ENCODE measurements at regions not wholly inside any gene's neighbourhood (a gene's known extent, or its start where the extent isn't known, plus 50 kb on each side); places are given as distances from the start of the nearest gene placed in this dataset.

DNA sequence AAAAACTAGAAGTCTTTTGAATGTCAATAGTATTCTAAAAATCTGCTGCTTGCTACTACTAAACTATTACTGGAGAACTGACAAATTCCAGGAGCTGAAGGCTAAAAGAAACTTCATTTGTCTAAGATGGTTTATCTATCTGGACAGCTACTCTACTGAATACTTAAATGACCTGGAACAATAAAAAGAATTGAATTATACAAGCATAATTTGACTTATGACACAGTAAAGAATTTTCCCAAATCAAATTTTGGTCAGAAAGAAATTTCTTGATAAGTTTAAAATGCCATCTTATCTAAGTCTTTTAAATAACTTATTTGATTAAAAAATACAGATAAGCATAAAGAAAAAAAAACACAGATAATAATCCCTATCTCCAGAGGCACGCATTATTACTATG, 80.2 kb upstream of the ITGA4 start:
- no peak overlapping the region for H3K27ac ChIP-seq
- no peak for DNase-seq (ENCODE audit: low spot score)
- H3K4me3 ChIP-seq: no peak overlapping the region
- no peak for TF ChIP-seq POLR2A (IDR thresholded peaks at IDR 0.05)
- TF ChIP-seq, protein P1, sequence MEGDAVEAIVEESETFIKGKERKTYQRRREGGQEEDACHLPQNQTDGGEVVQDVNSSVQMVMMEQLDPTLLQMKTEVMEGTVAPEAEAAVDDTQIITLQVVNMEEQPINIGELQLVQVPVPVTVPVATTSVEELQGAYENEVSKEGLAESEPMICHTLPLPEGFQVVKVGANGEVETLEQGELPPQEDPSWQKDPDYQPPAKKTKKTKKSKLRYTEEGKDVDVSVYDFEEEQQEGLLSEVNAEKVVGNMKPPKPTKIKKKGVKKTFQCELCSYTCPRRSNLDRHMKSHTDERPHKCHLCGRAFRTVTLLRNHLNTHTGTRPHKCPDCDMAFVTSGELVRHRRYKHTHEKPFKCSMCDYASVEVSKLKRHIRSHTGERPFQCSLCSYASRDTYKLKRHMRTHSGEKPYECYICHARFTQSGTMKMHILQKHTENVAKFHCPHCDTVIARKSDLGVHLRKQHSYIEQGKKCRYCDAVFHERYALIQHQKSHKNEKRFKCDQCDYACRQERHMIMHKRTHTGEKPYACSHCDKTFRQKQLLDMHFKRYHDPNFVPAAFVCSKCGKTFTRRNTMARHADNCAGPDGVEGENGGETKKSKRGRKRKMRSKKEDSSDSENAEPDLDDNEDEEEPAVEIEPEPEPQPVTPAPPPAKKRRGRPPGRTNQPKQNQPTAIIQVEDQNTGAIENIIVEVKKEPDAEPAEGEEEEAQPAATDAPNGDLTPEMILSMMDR (IDR thresholded peaks at IDR 0.05): no peak
- no peak for TF ChIP-seq POLR2AphosphoS5 (IDR thresholded peaks at IDR 0.05)
- no peaks in the 10 kb centered on the region for H3K27me3 ChIP-seq (replicated peaks; ENCODE audit: insufficient read depth)
- no peaks in the 10 kb centered on the region for H3K4me1 ChIP-seq (replicated peaks)
- intact Hi-C loops (cut with DNase I): no loop called here
- WGBS: 87% methylated on average over 1 of the region's 1 CpG
- H3K36me3 ChIP-seq: no peaks in the 10 kb centered on the region
- no peaks in the 10 kb centered on the region for H3K9me3 ChIP-seq

DNA sequence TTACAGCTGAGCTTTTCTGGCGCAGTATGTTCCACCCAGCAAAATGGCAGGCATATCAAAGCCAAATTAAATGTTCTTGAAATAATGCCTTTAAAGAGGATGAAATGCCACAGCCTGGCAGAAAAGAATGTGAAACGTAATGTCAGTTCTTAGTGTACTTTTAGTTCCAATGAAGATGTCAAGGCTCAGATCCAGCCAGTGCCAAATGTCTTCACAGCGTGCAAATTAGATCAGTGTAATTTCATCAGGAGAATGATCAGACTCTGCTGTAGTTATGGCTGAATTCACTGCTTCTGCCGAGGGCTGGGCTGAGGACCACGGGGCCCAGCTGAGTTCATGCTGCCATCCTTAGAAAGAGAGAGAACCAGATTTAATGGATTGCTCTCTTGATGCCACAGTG, 78.7 kb upstream of the ITGA4 start:
- intact Hi-C loops (cut with DNase I): no loop called here
- no peak for DNase-seq (ENCODE audit: low spot score)
- H3K27ac ChIP-seq: no peak overlapping the region
- no peak overlapping the region for H3K4me3 ChIP-seq
- TF ChIP-seq POLR2A (IDR thresholded peaks at IDR 0.05): no peak
- no peaks in the 10 kb centered on the region for H3K36me3 ChIP-seq
- WGBS: 75% methylated on average over 5 of the region's 5 CpGs
- no peaks in the 10 kb centered on the region for H3K4me1 ChIP-seq (replicated peaks)
- H3K27me3 ChIP-seq (replicated peaks; ENCODE audit: insufficient read depth): no peaks in the 10 kb centered on the region
- H3K9me3 ChIP-seq: no peaks in the 10 kb centered on the region

DNA sequence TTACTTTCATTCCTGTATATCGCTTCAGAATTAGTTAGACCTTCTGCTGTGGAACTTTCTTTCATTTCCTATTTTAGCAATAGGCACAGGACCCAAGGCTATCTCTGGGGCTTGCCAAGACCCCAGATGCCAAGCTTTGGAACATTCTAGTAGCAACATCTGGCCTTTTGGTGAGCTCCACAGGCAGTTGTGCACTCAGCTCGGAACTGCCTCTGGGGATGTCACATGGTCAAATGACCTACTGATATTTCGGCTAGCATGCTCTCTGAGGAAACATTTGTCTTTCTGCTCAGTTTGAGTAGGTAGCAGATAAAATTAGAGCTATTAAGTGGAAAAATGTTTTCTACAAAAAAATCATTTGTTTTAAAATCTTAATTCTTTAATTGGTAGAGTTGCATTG, 76.6 kb upstream of the ITGA4 start:
- H3K9me3 ChIP-seq: no peaks in the 10 kb centered on the region
- no peaks in the 10 kb centered on the region for H3K27me3 ChIP-seq (replicated peaks; ENCODE audit: insufficient read depth)
- H3K27ac ChIP-seq: no peak overlapping the region
- intact Hi-C loops (cut with DNase I): no loop called here
- no peaks in the 10 kb centered on the region for H3K36me3 ChIP-seq
- DNase-seq (ENCODE audit: low spot score): no peak
- WGBS: 88% methylated on average over 3 of the region's 3 CpGs
- H3K4me1 ChIP-seq (replicated peaks): no peaks in the 10 kb centered on the region
- H3K4me3 ChIP-seq: no peak overlapping the region
- no peak for TF ChIP-seq POLR2AphosphoS5 (IDR thresholded peaks at IDR 0.05)
- TF ChIP-seq, protein P1 (IDR thresholded peaks at IDR 0.05): no peak
- no peak for TF ChIP-seq POLR2A (IDR thresholded peaks at IDR 0.05)

DNA sequence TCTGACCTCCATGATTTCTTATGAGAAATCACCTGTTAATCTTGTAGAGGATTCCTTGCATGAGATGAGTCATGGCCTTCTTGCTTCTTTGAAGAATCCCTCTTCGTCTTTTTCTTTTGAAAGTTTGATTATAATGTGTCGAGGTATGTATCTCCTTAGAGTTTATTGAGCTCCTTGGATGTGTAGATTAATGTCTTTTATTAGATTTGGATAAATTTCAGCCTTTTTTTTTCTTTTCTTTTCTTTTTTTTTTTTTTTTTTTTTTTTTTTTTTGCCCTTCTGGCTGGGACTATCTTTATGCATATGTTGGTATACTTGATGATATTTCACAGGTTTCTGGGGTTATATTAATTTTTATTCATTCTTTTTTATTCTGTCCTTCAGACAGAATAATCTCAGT, 72.3 kb upstream of the ITGA4 start:
- intact Hi-C loops (cut with DNase I): no loop called here
- no peak for DNase-seq (ENCODE audit: low spot score)
- H3K4me3 ChIP-seq: no peak overlapping the region
- no peaks in the 10 kb centered on the region for H3K36me3 ChIP-seq
- H3K9me3 ChIP-seq: no peaks in the 10 kb centered on the region
- no peak for TF ChIP-seq POLR2A (IDR thresholded peaks at IDR 0.05)
- TF ChIP-seq POLR2AphosphoS5 (IDR thresholded peaks at IDR 0.05): no peak
- TF ChIP-seq, protein P1 (IDR thresholded peaks at IDR 0.05): no peak
- H3K27me3 ChIP-seq (replicated peaks; ENCODE audit: insufficient read depth): no peaks in the 10 kb centered on the region
- no peak overlapping the region for H3K27ac ChIP-seq
- WGBS: 91% methylated on average over 2 of the region's 2 CpGs
- H3K4me1 ChIP-seq (replicated peaks): no peaks in the 10 kb centered on the region

DNA sequence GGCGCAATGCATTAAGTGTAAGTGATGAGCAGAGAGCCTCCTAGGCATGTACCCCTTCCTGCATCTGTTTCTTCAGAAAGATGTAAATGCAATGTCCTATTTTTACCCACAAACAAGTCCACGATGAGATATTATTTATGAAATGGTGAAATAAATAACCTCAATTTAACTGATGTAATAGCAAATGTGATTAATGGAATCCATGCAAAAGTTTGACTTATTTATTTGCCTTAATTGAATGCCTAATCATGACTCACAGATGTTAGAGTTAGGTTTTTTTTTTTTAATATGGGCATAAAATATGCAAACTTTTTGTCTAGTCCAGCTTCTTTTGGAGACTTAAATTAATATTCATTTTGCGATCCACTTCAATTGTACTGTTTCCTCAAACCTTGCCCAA, 67.7 kb upstream of the ITGA4 start:
- intact Hi-C loops (cut with DNase I): no loop called here

More for the DNA sequence above, 67.7 kb upstream of the ITGA4 start:
- Histone ChIP-seq H3K4me1 (replicated peaks) (no peaks in the 10 kb centered on the region), H3K4me3 (no peak overlapping the region), H3K9me3 (no peaks in the 10 kb centered on the region), H3K36me3 (no peaks in the 10 kb centered on the region), H3K27me3 (replicated peaks; ENCODE audit: insufficient read depth) (no peaks in the 10 kb centered on the region), H3K27ac (no peak overlapping the region)
- TF ChIP-seq, protein P1 (IDR thresholded peaks at IDR 0.05): no peak
- TF ChIP-seq POLR2AphosphoS5 (IDR thresholded peaks at IDR 0.05) (no peak), POLR2A (IDR thresholded peaks at IDR 0.05) (no peak)
- DNase-seq (ENCODE audit: low spot score): no peak
- WGBS: 89% methylated on average over 3 of the region's 3 CpGs
